Uterus (tissue), 3 donors: ENCODE measurements at regions not wholly inside any gene's neighbourhood (a gene's known extent, or its start where the extent isn't known, plus 50 kb on each side); places are given as distances from the start of the nearest gene placed in this dataset.

Source experiments
- DNase-seq, 2 donors: peaks; one replicate each; pipeline ENCODE4 v3.0.0-alpha.2; 2019 to 2020
- H3K27ac ChIP-seq, 2 donors: fragments of 200-600 bp; sonication (generic); 1 replicate in 1 of 2; 2 replicates in 1 of 2; pipeline ENCODE4 v1.5.1; 2016 to 2018
- H3K27me3 ChIP-seq, 2 donors: fragments of 200-600 bp; sonication (generic); one replicate each; pipeline ENCODE4 v1.5.1; 2018 to 2019; ENCODE audit warnings: control low read depth in 1 of 2
- H3K36me3 ChIP-seq, 2 donors: fragments of 200-600 bp; sonication (generic); one replicate each; pipeline ENCODE4 v1.5.1; 2019; ENCODE audit warnings: control low read depth in 1 of 2
- H3K4me1 ChIP-seq, 2 donors: fragments of 200-600 bp; sonication (generic); one replicate each; pipeline ENCODE4 v1.5.1; 2018 to 2019; ENCODE audit warnings: control low read depth in 1 of 2
- H3K4me3 ChIP-seq, 2 donors: fragments of 200-600 bp; sonication (generic); 1 replicate in 1 of 2; 2 replicates in 1 of 2; pipeline ENCODE4 v1.5.1; 2018 to 2019; ENCODE audit warnings: mild to moderate bottlenecking in 1 of 2
- H3K9me3 ChIP-seq, 2 donors: fragments of 200-600 bp; sonication (generic); one replicate each; pipeline ENCODE4 v1.5.1; 2019; ENCODE audit warnings: control low read depth in 1 of 2
- POLR2A ChIP-seq, 2 donors: fragments of 450-650 bp; IDR thresholded peaks; one replicate each; pipeline ENCODE4 v1.6.1; 2016; ENCODE audit warnings: antibody characterized with exemption in 2 of 2, mild to moderate bottlenecking in 1 of 2, moderate library complexity in 1 of 2
- intact Hi-C: fragments of 100-400 bp; cut with DNase I; formaldehyde crosslinking; loops from one replicate; pipeline ENCODE4 v1.15.1; 2023; ENCODE audit warnings: low total_unique reads
- TF ChIP-seq, protein P1 (sequence below), 4 experiments: fragments of 200-600 bp in 2 of 4; fragments of 450-650 bp in 2 of 4; sonication (generic) in 2 of 4; IDR thresholded peaks; one replicate each; pipeline ENCODE4 v1.5.1; 2016 to 2019; ENCODE audit warnings: antibody characterized with exemption in 4 of 4, mild to moderate bottlenecking in 2 of 4, moderate library complexity in 1 of 4
- donor health status: DM: yes; HTN: yes; CAD: no.

DNA sequence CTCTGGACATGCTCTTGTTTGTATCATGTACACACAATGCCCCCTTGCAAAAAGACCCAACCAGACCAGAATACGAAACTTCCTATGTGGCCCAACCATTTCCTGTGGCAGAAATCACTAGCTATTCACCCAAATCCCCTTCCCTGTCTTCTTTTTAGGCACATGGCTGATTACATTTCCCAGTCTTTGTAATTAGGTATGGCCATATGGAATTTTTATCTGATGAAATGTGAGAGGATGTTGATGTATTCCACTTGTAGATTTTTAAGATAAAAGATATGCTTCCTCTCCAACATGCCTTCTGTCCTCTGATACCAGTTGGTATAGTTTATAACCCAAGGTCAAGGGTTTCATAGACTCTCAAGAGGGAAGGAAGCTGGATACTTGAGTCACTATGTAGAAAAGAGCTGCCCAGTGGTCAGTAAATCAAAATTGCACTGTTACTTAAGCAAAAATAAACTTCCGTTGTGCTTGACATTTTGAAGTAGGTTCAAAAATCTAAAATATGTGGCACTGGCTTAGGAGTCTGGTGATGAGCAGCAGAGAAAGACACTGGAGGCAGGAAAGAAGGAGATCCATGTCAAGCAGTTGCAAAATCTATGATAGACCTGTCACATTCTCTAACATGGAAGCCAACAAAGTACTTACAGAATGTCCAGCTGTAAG is 297.4 kb downstream of the SMAD2 start:
- Histone ChIP-seq H3K9me3 (no peaks in the 10 kb centered on the region), H3K36me3 (no peaks in the 10 kb centered on the region), H3K27me3 (no peaks in the 10 kb centered on the region), H3K4me3 (no peak overlapping the region), H3K4me1 (no peaks in the 10 kb centered on the region), H3K27ac (no peak overlapping the region)
- intact Hi-C loops, result no loop called here
- no peak for DNase-seq
- no peak for TF ChIP-seq POLR2A (IDR thresholded peaks at IDR 0.05)
- TF ChIP-seq, protein P1, sequence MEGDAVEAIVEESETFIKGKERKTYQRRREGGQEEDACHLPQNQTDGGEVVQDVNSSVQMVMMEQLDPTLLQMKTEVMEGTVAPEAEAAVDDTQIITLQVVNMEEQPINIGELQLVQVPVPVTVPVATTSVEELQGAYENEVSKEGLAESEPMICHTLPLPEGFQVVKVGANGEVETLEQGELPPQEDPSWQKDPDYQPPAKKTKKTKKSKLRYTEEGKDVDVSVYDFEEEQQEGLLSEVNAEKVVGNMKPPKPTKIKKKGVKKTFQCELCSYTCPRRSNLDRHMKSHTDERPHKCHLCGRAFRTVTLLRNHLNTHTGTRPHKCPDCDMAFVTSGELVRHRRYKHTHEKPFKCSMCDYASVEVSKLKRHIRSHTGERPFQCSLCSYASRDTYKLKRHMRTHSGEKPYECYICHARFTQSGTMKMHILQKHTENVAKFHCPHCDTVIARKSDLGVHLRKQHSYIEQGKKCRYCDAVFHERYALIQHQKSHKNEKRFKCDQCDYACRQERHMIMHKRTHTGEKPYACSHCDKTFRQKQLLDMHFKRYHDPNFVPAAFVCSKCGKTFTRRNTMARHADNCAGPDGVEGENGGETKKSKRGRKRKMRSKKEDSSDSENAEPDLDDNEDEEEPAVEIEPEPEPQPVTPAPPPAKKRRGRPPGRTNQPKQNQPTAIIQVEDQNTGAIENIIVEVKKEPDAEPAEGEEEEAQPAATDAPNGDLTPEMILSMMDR (IDR thresholded peaks at IDR 0.05), result no peak

DNA sequence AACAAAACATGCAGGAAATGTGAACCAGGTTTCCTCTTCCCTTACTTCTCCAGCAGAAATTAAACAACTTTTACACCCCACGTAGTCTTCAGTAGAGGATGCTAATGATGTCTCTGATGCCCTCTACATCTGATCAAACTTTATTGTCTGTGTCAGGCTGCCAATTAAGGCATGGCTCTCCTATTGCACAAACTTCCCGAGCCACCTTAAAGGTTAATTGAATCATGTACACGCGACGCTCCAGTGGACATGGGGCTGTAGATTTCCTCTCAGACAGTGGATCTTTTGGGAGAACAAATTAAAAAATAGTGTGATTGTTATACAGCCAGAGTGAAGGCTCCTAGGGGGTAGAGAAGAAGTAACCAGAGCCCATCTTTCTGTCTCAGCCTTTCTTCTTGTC is 301.6 kb downstream of the SMAD2 start:
- intact Hi-C loops, result no loop called here
- Histone ChIP-seq H3K9me3 (no peaks in the 10 kb centered on the region), H3K27me3 (no peaks in the 10 kb centered on the region), H3K27ac (no peak overlapping the region), H3K4me1 (no peaks in the 10 kb centered on the region), H3K4me3 (no peak overlapping the region), H3K36me3 (no peaks in the 10 kb centered on the region)
- TF ChIP-seq, protein P1 (IDR thresholded peaks at IDR 0.05), result no peak
- no peak for TF ChIP-seq POLR2A (IDR thresholded peaks at IDR 0.05)
- DNase-seq, result no peak

DNA sequence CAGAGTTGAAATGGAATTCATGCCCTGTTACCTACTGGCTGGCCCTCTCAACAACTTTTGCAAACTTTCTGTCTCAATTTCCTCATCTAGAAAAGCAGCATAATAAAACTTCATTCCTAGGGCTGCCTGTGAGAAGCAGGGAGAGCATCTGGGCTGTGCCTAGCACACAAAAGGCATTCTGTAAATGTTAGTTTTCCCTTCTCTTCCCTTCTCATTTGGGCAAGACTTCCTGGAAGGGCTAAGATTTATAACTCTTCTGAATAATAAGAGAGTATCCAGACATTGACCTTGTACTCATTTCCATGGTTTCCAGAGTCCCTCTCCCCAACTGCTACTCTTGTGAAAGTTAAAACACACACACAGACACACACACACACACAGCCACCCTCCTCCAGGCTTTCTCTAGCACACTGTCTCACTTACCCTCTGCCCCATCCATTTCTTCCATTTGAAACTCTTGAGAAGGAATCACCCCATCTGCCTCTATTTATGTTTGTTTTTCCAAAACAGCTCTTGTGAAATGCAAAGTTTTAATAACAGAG is 302.1 kb downstream of the SMAD2 start:
- TF ChIP-seq POLR2A (IDR thresholded peaks at IDR 0.05), result no peak
- TF ChIP-seq, protein P1 (IDR thresholded peaks at IDR 0.05), result no peak
- Histone ChIP-seq H3K4me3 (no peak overlapping the region), H3K9me3 (no peaks in the 10 kb centered on the region), H3K36me3 (no peaks in the 10 kb centered on the region), H3K4me1 (no peaks in the 10 kb centered on the region), H3K27ac (no peak overlapping the region), H3K27me3 (no peaks in the 10 kb centered on the region)
- intact Hi-C loops, result no loop called here
- DNase-seq, result no peak

DNA sequence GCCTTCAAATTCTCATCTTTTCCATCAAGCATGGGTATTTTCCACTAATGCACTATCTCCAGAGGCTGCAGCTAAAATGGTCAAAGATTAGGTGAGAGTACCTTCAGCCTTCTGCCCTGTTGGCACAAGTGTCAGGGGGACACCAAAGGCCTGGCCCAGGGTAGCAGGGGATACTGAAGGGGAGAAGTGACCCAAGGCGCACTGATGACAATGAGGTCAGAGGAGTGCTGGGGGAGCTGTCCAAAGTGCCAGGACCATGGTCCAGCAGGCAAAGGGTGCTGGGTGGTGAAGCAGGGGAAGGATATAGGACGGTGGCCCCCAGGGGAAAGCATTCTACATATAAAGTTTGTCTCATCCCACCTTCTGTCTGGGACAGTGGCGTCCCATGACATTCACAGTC is 303.4 kb downstream of the SMAD2 start:
- TF ChIP-seq, protein P1 (IDR thresholded peaks at IDR 0.05), result no peak
- TF ChIP-seq POLR2A (IDR thresholded peaks at IDR 0.05), result no peak
- intact Hi-C loops, result no loop called here
- Histone ChIP-seq H3K27ac (no peak overlapping the region), H3K4me3 (no peak overlapping the region), H3K36me3 (no peaks in the 10 kb centered on the region), H3K27me3 (no peaks in the 10 kb centered on the region), H3K9me3 (no peaks in the 10 kb centered on the region), H3K4me1 (no peaks in the 10 kb centered on the region)
- DNase-seq, result no peak

DNA sequence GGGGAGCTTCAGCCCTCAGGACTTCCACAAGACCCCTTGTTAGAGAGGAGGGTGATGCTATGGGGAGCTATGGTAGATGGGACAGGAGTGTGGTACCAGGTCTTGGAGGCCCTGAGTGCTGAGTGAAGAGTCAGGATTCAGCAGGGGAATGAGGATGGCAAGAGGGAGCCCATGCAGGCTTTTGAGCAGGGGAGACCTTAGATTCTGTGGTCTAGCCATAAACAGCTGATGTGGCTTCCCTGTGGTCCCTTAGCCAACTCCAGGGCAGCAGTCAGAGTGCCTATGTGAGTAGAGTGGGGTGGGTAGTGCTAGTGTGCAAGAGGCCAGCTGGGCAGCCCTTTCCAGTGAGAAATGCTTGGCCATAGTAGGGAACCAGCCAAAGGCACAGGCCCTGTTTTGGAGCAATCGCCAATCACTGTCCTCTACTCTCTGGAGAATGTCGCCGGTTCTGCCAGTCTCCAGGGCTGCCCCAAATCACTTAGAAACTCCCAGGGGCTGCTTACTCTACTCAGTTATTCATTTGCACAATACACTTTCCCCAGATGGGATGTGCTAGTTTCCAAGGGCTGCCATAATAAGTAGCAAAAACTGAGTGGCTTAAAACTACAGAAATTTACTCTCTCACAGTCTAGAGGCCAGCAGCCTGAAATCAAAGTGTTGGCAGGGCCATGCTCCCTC is 310.5 kb downstream of the SMAD2 start:
- Histone ChIP-seq H3K27me3 (no peaks in the 10 kb centered on the region), H3K4me3 (no peak overlapping the region), H3K27ac (no peak overlapping the region), H3K36me3 (no peaks in the 10 kb centered on the region), H3K9me3 (no peaks in the 10 kb centered on the region), H3K4me1 (no peaks in the 10 kb centered on the region)
- intact Hi-C loops, result no loop called here
- TF ChIP-seq POLR2A (IDR thresholded peaks at IDR 0.05), result no peak
- TF ChIP-seq, protein P1 (IDR thresholded peaks at IDR 0.05), result no peak
- DNase-seq, result no peak
